HepG2 (cell line): ENCODE measurements at regions not wholly inside any gene's neighbourhood (a gene's known extent, or its start where the extent isn't known, plus 50 kb on each side); places are given as distances from the start of the nearest gene placed in this dataset.

Experiments
- ATAC-seq: fragments of 200-7000 bp; cut with Tn5 transposase; 3 replicates; pipeline ENCODE4 v1.9.1; 2020; ENCODE audit warnings: mild to moderate bottlenecking, moderate library complexity
- BruUV-seq: library from RNA; stranded (reverse); fragments of 400-500 nt; replicated peaks from 2 replicates; lab custom pipeline; 2021; lab: Mats Ljungman, UMichigan
- CTCF ChIA-PET: fragments of 300-600 bp; formaldehyde crosslinking; extraction: SDS; loops from one replicate; lab custom pipeline; 2021; ENCODE audit warnings: low total read pairs, inconsistent platforms, low intra/inter-chr PET ratio; lab: Yijun Ruan, JAX
- POLR2A ChIA-PET: fragments of 350-600 bp; sonication (Branson Sonifier 250); formaldehyde crosslinking; loops from one replicate; lab custom pipeline; 2020; ENCODE audit warnings: antibody characterized with exemption, inconsistent platforms; lab: Yijun Ruan, JAX
- DNase-seq: peaks from one replicate; pipeline ENCODE4 v3.0.0-alpha.2; 2015; ENCODE audit warnings: low spot score
- FAIRE-seq: peaks from 3 replicates; lab custom pipeline; 2011; peaks lifted over from hg19 to GRCh38; lab: Jason Lieb, UNC
- H2AFZ ChIP-seq: one replicate; pipeline ENCODE4 v1.6.1; 2011; ENCODE audit warnings: low read length, inconsistent platforms
- H3K27ac ChIP-seq: fragments of 300-600 bp; 3 replicates; pipeline ENCODE4 v1.8.0; 2011; ENCODE audit warnings: mixed run types, mild to moderate bottlenecking, mixed read lengths, low read length, inconsistent platforms; ENCODE audit not compliant: insufficient read depth; ENCODE audit errors: extremely low read length
- H3K27me3 ChIP-seq, 2 experiments: fragments of 200-600 bp in 1 of 2; 2 replicates in 1 of 2; 3 replicates in 1 of 2; pipeline versions ENCODE4 v1.6.0 to v1.8.0; 2011; ENCODE audit warnings: low read length in 2 of 2, mild to moderate bottlenecking in 2 of 2, moderate library complexity in 2 of 2, inconsistent platforms in 1 of 2; ENCODE audit not compliant: insufficient read depth in 2 of 2, control insufficient read depth in 1 of 2
- H3K36me3 ChIP-seq, 2 experiments: fragments of 200-600 bp in 1 of 2; replicated peaks in 1 of 2; 2 replicates in 1 of 2; 3 replicates in 1 of 2; pipeline versions ENCODE4 v1.5.1 to v1.8.0; 2011; ENCODE audit warnings: low read length in 2 of 2, inconsistent platforms in 1 of 2; ENCODE audit not compliant: insufficient read depth in 2 of 2, control insufficient read depth in 1 of 2
- H3K4me1 ChIP-seq: 2 replicates; pipeline ENCODE4 v1.5.1; 2012; ENCODE audit warnings: low read length, inconsistent platforms; ENCODE audit not compliant: insufficient read depth
- H3K4me2 ChIP-seq: 2 replicates; pipeline ENCODE4 v1.6.0; 2011; ENCODE audit warnings: low read depth, low read length, inconsistent platforms
- H3K4me3 ChIP-seq, 3 experiments: fragments of 200-600 bp in 1 of 3; sonication (generic), shearing (Covaris generic) in 1 of 3; replicated peaks in 1 of 3; 2 replicates each; pipeline ENCODE4 v1.5.1; 2011 to 2016; ENCODE audit warnings: low read length in 3 of 3, inconsistent platforms in 2 of 3, low read depth in 2 of 3, mild to moderate bottlenecking in 2 of 3, control low read depth in 1 of 3, mixed read lengths in 1 of 3; ENCODE audit not compliant: insufficient read depth in 1 of 3
- H3K79me2 ChIP-seq: one replicate; pipeline ENCODE4 v1.6.1; 2011; ENCODE audit warnings: low read length, inconsistent platforms; ENCODE audit not compliant: insufficient read depth
- H3K9ac ChIP-seq: 2 replicates; pipeline ENCODE4 v1.6.0; 2011; ENCODE audit warnings: mild to moderate bottlenecking, low read depth, low read length, inconsistent platforms; ENCODE audit not compliant: insufficient read depth
- H3K9me3 ChIP-seq: 2 replicates; pipeline ENCODE4 v1.5.1; 2012; ENCODE audit warnings: mild to moderate bottlenecking, low read length
- H4K20me1 ChIP-seq: 2 replicates; pipeline ENCODE4 v1.6.0; 2011; ENCODE audit warnings: inconsistent platforms, mild to moderate bottlenecking, low read length, moderate library complexity; ENCODE audit not compliant: insufficient read depth
- U2AF1 ChIP-seq: fragments of 200-400 bp; formaldehyde crosslinking; optimal IDR thresholded peaks from 2 replicates; pipeline ENCODE3; 2017; ENCODE audit warnings: mild to moderate bottlenecking, low read depth, low read length
- WIZ ChIP-seq: sonication (generic); formaldehyde crosslinking; IDR thresholded peaks from 2 replicates; pipeline ENCODE4 v1.5.1; 2020; ENCODE audit warnings: mild to moderate bottlenecking, missing genetic modification reagents
- ZBTB7A ChIP-seq: sonication (generic); formaldehyde crosslinking; IDR thresholded peaks from 2 replicates; pipeline ENCODE4 v1.8.0; 2022; ENCODE audit warnings: mild to moderate bottlenecking, missing genetic modification reagents
- ZNF296 ChIP-seq: sonication (generic); formaldehyde crosslinking; conservative IDR thresholded peaks from 2 replicates; pipeline ENCODE4 v1.5.0; 2020; ENCODE audit warnings: mild to moderate bottlenecking, missing genetic modification reagents
- ZNF34 ChIP-seq: sonication (generic); formaldehyde crosslinking; IDR thresholded peaks from 2 replicates; pipeline ENCODE4 v1.4.0; 2020; ENCODE audit warnings: mild to moderate bottlenecking, missing genetic modification reagents, borderline replicate concordance
- WGBS: methylation state at CpG from one replicate; pipeline ENCODE4 v1.1.6; 2017; ENCODE audit warnings: low lambda C conversion rate; 5-methylcytosine and 5-hydroxymethylcytosine counted together
- in situ Hi-C: cut with HindIII; loops from 2 replicates; pipeline ENCODE4 v1.10.0; 2017; ENCODE audit warnings: low pct_unique_long_range_greater_than_20kb; ENCODE audit not compliant: extremely low pct_ligation_motif_present
- intact Hi-C: fragments of 100-400 bp; cut with micrococcal nuclease; formaldehyde crosslinking; loops from one replicate; pipeline ENCODE4 v1.10.0; 2022; ENCODE audit not compliant: unreplicated experiment
- TF ChIP-seq, protein P1 (sequence below): IDR thresholded peaks from 2 replicates; pipeline ENCODE4 v1.6.1; 2016
- TF ChIP-seq, protein P2 (sequence below): sonication (generic); formaldehyde crosslinking; IDR thresholded peaks from 2 replicates; pipeline ENCODE4 v1.8.0; 2022; ENCODE audit warnings: missing genetic modification reagents, low read depth, mild to moderate bottlenecking, borderline replicate concordance
- TF ChIP-seq, protein P3 (sequence below): IDR thresholded peaks from 2 replicates; pipeline ENCODE4 v1.6.1; 2016; ENCODE audit warnings: missing compliant biosample characterization, missing genetic modification reagents, borderline replicate concordance
- TF ChIP-seq, protein P4 (sequence below): sonication (generic); formaldehyde crosslinking; IDR thresholded peaks from 2 replicates; pipeline ENCODE4 v1.4.0; 2020; ENCODE audit warnings: missing genetic modification reagents

DNA sequence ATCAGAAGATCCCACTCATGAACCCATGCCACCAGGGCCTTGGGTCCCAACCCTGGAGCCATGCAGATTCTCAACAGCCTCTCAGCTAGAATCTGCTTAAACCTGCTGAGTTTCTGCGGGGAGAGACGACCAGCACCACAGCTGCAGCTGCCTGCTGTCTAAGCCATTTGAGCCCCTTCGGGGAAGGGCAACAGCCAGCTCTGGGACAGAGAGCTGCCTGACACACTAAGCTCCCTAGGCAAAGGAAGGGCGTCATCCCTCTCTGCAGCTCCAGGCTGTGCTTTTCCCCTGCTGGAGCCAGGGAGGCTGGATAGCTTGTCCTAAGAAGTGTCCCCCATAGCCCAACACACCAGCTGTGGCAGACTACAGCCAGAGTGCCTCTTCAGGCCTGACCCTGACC is 182.5 kb downstream of the OTOR start:
- ATAC-seq = no peak
- H3K9ac ChIP-seq = no peak overlapping the region
- TF ChIP-seq U2AF1 = no peak
- TF ChIP-seq, protein P1, sequence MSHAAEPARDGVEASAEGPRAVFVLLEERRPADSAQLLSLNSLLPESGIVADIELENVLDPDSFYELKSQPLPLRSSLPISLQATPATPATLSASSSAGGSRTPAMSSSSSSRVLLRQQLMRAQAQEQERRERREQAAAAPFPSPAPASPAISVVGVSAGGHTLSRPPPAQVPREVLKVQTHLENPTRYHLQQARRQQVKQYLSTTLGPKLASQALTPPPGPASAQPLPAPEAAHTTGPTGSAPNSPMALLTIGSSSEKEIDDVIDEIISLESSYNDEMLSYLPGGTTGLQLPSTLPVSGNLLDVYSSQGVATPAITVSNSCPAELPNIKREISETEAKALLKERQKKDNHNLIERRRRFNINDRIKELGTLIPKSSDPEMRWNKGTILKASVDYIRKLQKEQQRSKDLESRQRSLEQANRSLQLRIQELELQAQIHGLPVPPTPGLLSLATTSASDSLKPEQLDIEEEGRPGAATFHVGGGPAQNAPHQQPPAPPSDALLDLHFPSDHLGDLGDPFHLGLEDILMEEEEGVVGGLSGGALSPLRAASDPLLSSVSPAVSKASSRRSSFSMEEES (CRISPR knock-in tag) = no peak
- no peak for TF ChIP-seq WIZ
- TF ChIP-seq ZNF34 (CRISPR knock-in tag) = no peak
- TF ChIP-seq ZBTB7A (CRISPR knock-in tag) = no peak
- TF ChIP-seq, protein P2, sequence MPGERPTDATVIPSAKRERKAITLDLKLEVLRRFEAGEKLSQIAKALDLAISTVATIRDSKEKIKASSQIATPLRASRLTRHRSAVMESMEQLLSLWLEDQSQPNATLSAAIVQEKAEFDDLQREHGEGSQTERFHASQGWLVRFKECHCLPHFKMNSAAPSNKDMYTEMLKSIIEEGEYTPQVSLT = no peak
- TF ChIP-seq, protein P3, sequence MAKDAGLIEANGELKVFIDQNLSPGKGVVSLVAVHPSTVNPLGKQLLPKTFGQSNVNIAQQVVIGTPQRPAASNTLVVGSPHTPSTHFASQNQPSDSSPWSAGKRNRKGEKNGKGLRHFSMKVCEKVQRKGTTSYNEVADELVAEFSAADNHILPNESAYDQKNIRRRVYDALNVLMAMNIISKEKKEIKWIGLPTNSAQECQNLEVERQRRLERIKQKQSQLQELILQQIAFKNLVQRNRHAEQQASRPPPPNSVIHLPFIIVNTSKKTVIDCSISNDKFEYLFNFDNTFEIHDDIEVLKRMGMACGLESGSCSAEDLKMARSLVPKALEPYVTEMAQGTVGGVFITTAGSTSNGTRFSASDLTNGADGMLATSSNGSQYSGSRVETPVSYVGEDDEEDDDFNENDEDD (CRISPR knock-in tag) = no peak
- TF ChIP-seq, protein P4, sequence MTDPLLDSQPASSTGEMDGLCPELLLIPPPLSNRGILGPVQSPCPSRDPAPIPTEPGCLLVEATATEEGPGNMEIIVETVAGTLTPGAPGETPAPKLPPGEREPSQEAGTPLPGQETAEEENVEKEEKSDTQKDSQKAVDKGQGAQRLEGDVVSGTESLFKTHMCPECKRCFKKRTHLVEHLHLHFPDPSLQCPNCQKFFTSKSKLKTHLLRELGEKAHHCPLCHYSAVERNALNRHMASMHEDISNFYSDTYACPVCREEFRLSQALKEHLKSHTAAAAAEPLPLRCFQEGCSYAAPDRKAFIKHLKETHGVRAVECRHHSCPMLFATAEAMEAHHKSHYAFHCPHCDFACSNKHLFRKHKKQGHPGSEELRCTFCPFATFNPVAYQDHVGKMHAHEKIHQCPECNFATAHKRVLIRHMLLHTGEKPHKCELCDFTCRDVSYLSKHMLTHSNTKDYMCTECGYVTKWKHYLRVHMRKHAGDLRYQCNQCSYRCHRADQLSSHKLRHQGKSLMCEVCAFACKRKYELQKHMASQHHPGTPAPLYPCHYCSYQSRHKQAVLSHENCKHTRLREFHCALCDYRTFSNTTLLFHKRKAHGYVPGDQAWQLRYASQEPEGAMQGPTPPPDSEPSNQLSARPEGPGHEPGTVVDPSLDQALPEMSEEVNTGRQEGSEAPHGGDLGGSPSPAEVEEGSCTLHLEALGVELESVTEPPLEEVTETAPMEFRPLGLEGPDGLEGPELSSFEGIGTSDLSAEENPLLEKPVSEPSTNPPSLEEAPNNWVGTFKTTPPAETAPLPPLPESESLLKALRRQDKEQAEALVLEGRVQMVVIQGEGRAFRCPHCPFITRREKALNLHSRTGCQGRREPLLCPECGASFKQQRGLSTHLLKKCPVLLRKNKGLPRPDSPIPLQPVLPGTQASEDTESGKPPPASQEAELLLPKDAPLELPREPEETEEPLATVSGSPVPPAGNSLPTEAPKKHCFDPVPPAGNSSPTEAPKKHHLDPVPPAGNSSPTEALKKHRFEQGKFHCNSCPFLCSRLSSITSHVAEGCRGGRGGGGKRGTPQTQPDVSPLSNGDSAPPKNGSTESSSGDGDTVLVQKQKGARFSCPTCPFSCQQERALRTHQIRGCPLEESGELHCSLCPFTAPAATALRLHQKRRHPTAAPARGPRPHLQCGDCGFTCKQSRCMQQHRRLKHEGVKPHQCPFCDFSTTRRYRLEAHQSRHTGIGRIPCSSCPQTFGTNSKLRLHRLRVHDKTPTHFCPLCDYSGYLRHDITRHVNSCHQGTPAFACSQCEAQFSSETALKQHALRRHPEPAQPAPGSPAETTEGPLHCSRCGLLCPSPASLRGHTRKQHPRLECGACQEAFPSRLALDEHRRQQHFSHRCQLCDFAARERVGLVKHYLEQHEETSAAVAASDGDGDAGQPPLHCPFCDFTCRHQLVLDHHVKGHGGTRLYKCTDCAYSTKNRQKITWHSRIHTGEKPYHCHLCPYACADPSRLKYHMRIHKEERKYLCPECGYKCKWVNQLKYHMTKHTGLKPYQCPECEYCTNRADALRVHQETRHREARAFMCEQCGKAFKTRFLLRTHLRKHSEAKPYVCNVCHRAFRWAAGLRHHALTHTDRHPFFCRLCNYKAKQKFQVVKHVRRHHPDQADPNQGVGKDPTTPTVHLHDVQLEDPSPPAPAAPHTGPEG (CRISPR knock-in tag) = no peak
- TF ChIP-seq ZNF296 (CRISPR knock-in tag) = no peak
- ChIA-PET POLR2A (no interaction called here), CTCF (no interaction called here)
- FAIRE-seq = no peak
- H3K4me3 ChIP-seq = no peak overlapping the region
- H4K20me1 ChIP-seq = no peaks in the 10 kb centered on the region
- no peaks in the 10 kb centered on the region for H3K4me1 ChIP-seq
- H3K27ac ChIP-seq = no peak overlapping the region
- no peaks in the 10 kb centered on the region for H3K9me3 ChIP-seq
- DNase-seq = no peak
- H3K79me2 ChIP-seq = no peaks in the 10 kb centered on the region
- H2AFZ ChIP-seq = no peak overlapping the region
- WGBS = 0% methylated on average over 2 of the region's 4 CpGs
- intact Hi-C loops = no loop called here
- H3K4me2 ChIP-seq = no peak overlapping the region
- no peaks in the 10 kb centered on the region for H3K27me3 ChIP-seq
- BruUV-seq = no TSS peak
- H3K36me3 ChIP-seq = no peaks in the 10 kb centered on the region
- in situ Hi-C loops = no loop called here
